ENCODE measurements at regions not wholly inside any gene's neighbourhood (a gene's known extent, or its start where the extent isn't known, plus 50 kb on each side); places are given as distances from the start of the nearest gene placed in this dataset.

DNA sequence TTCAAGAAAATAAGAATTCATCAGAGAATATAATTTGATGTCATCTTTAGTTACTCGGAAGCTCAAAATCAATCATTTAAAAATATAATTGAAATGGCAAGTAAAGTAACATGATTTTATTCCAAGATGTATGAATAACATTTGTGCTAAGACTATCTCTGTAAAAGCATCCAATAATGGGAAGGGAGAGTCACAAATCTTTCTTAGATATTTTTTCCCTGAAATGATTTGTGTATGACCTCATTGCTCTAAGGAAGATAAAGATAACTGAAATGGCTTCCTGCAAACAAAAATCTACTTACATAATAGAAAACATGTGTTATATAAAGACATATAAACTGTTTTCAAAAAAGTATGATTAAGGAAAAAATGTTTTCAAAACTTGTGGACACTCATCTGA lies 97.4 kb upstream of the FGF10 start:
- ATAC-seq = no peak
- TF ChIP-seq CSRNP3 (CRISPR knock-in tag; IDR thresholded peaks at IDR 0.05) (no peak), PPARA (CRISPR knock-in tag; IDR thresholded peaks at IDR 0.05; ENCODE audit: borderline replicate concordance) (no peak), CREB5 (CRISPR knock-in tag; IDR thresholded peaks at IDR 0.05; ENCODE audit: low read depth) (no peak), ZNF70 (CRISPR knock-in tag; IDR thresholded peaks at IDR 0.05) (no peak), ARNTL (CRISPR knock-in tag; IDR thresholded peaks at IDR 0.05; ENCODE audit: borderline replicate concordance, low read depth) (no peak), ZFP3 (CRISPR knock-in tag; IDR thresholded peaks at IDR 0.05) (no peak), ESRRG (CRISPR knock-in tag; IDR thresholded peaks at IDR 0.05) (no peak), BACH2 (CRISPR knock-in tag; IDR thresholded peaks at IDR 0.05; ENCODE audit: borderline replicate concordance) (no peak), GLIS3 (CRISPR knock-in tag; IDR thresholded peaks at IDR 0.05) (no peak), TSHZ2 (CRISPR knock-in tag; IDR thresholded peaks at IDR 0.05) (no peak), TOX (CRISPR knock-in tag; IDR thresholded peaks at IDR 0.05; ENCODE audit: borderline replicate concordance) (no peak), ZNF565 (CRISPR knock-in tag; conservative IDR thresholded peaks at IDR 0.05; ENCODE audit: low read depth) (no peak), ZNF8 (CRISPR knock-in tag; IDR thresholded peaks at IDR 0.05) (no peak), ZC3H10 (CRISPR knock-in tag; IDR thresholded peaks at IDR 0.05) (no peak), CSDC2 (CRISPR knock-in tag; IDR thresholded peaks at IDR 0.05) (no peak)

DNA sequence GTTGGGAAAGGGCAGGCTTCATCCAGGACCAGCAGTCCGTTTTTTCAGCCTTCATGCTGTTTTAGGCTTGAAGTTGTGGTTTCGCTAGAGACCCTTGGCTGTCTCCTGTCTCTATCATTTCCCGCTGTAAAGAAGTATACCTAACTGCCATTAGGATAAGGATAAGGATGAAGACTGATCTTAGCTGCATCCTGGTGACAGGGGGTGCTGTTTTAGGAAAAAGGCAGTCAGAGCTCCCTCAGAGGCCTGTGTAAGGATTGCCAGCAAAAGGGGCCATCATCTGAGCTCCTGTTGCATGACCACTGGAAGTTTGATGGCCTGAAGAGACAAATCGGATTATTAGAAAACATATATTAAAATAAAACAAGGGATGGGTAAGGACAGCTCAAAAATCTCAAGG lies 64.8 kb upstream of the FGF10 start:
- no peak for ATAC-seq
- TF ChIP-seq RARB (CRISPR knock-in tag; IDR thresholded peaks at IDR 0.05) (no peak), TOX (CRISPR knock-in tag; IDR thresholded peaks at IDR 0.05; ENCODE audit: borderline replicate concordance) (no peak), SNAI2 (CRISPR knock-in tag; IDR thresholded peaks at IDR 0.05) (no peak), CREB5 (CRISPR knock-in tag; IDR thresholded peaks at IDR 0.05; ENCODE audit: low read depth) (no peak), ZFP30 (CRISPR knock-in tag; IDR thresholded peaks at IDR 0.05) (no peak), TCF4 (CRISPR knock-in tag; IDR thresholded peaks at IDR 0.05; ENCODE audit: borderline replicate concordance) (no peak), ARNTL (CRISPR knock-in tag; IDR thresholded peaks at IDR 0.05; ENCODE audit: borderline replicate concordance, low read depth) (no peak), OSR1 (CRISPR knock-in tag; IDR thresholded peaks at IDR 0.05) (no peak), ZFP3 (CRISPR knock-in tag; IDR thresholded peaks at IDR 0.05) (no peak)
- TF ChIP-seq, protein P1, sequence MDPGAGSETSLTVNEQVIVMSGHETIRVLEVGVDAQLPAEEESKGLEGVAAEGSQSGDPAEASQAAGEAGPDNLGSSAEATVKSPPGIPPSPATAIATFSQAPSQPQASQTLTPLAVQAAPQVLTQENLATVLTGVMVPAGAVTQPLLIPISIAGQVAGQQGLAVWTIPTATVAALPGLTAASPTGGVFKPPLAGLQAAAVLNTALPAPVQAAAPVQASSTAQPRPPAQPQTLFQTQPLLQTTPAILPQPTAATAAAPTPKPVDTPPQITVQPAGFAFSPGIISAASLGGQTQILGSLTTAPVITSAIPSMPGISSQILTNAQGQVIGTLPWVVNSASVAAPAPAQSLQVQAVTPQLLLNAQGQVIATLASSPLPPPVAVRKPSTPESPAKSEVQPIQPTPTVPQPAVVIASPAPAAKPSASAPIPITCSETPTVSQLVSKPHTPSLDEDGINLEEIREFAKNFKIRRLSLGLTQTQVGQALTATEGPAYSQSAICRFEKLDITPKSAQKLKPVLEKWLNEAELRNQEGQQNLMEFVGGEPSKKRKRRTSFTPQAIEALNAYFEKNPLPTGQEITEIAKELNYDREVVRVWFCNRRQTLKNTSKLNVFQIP (CRISPR knock-in tag; IDR thresholded peaks at IDR 0.05; ENCODE audit: borderline replicate concordance, low read depth) = no peak

DNA sequence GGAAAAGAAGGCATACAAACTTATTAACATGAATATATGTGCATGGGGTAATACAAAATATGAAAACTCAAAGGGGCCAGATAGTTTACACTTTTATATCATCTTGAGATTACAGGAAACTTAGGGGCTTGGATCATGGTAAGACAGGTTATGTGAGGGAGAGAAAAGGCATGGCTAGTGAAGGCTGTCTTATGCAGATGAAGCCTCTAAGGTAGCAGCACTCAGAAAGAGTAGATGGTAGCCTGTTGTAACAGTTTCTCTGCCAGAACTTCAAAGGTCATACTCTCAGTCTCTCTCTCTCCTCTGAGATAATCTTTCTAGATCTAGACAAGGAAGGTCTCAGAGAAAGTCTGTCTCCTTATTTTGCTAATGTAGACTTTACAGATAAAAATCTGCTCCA lies 57.2 kb upstream of the FGF10 start:
- no peak for ATAC-seq
- no peak for TF ChIP-seq CREB5 (CRISPR knock-in tag; IDR thresholded peaks at IDR 0.05; ENCODE audit: low read depth)
- no peak for TF ChIP-seq CSRNP3 (CRISPR knock-in tag; IDR thresholded peaks at IDR 0.05)
- TF ChIP-seq ESRRG (CRISPR knock-in tag; IDR thresholded peaks at IDR 0.05) = no peak
- no peak for TF ChIP-seq CSDC2 (CRISPR knock-in tag; IDR thresholded peaks at IDR 0.05)
- TF ChIP-seq ISL1 (CRISPR knock-in tag; IDR thresholded peaks at IDR 0.05) = no peak
- TF ChIP-seq ZFP3 (CRISPR knock-in tag; IDR thresholded peaks at IDR 0.05) = no peak
- TF ChIP-seq TOX (CRISPR knock-in tag; IDR thresholded peaks at IDR 0.05; ENCODE audit: borderline replicate concordance) = no peak
- TF ChIP-seq PPARA (CRISPR knock-in tag; IDR thresholded peaks at IDR 0.05; ENCODE audit: borderline replicate concordance) = no peak
- no peak for TF ChIP-seq ZFP30 (CRISPR knock-in tag; IDR thresholded peaks at IDR 0.05)
- TF ChIP-seq SNAI2 (CRISPR knock-in tag; IDR thresholded peaks at IDR 0.05) = no peak
- no peak for TF ChIP-seq ARNTL (CRISPR knock-in tag; IDR thresholded peaks at IDR 0.05; ENCODE audit: borderline replicate concordance, low read depth)
- no peak for TF ChIP-seq ZC3H10 (CRISPR knock-in tag; IDR thresholded peaks at IDR 0.05)
- no peak for TF ChIP-seq ZNF565 (CRISPR knock-in tag; conservative IDR thresholded peaks at IDR 0.05; ENCODE audit: low read depth)
- no peak for TF ChIP-seq TCF4 (CRISPR knock-in tag; IDR thresholded peaks at IDR 0.05; ENCODE audit: borderline replicate concordance)
- TF ChIP-seq OSR1 (CRISPR knock-in tag; IDR thresholded peaks at IDR 0.05) = no peak
- TF ChIP-seq RARB (CRISPR knock-in tag; IDR thresholded peaks at IDR 0.05) = no peak
- no peak for TF ChIP-seq BACH2 (CRISPR knock-in tag; IDR thresholded peaks at IDR 0.05; ENCODE audit: borderline replicate concordance)
